GM18499 (cell line): ENCODE measurements at regions not wholly inside any gene's neighbourhood (a gene's known extent, or its start where the extent isn't known, plus 50 kb on each side); places are given as distances from the start of the nearest gene placed in this dataset.

ENCODE experiments used
- ATAC-seq: cut with Tn5 transposase; IDR thresholded peaks from one replicate; pipeline ENCODE4 v1.9.1; 2021; ENCODE audit warnings: moderate number of reproducible peaks; ENCODE audit not compliant: insufficient read depth, unreplicated experiment

DNA sequence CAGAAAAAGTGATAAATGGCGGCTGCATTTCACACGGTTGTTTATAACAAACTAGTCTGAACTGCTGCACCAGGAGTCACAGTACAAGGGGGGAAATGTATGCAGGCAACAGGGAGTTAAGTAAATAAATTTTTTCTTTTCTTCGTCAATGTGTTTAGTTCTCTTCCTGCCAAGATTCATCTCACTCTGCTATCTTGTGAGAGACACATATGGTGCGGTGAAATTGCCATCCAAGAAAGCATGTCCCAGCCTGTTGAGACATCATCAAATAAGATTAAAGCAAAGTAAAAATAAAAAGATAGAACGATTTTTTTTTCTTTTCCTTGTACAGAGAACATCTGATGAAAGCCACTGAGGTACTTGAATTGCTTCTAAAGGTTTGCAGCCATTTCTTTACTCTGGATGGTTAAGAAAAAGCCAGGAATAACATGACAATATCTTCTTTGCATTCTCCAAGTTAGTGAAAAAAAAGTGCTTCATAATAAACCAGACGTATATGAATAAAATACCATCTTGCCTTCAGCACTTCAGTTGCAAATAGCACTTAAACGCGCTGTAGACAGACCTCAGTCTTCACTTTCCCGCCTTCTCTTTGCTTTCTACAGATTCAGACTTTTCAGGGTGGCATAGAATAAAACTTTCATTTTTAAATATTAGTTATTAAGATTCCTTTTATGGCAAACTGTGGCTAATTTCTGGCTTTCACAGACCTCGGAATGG lies 506.2 kb upstream of the ZFHX3 start:
- ATAC-seq, result no peak

DNA sequence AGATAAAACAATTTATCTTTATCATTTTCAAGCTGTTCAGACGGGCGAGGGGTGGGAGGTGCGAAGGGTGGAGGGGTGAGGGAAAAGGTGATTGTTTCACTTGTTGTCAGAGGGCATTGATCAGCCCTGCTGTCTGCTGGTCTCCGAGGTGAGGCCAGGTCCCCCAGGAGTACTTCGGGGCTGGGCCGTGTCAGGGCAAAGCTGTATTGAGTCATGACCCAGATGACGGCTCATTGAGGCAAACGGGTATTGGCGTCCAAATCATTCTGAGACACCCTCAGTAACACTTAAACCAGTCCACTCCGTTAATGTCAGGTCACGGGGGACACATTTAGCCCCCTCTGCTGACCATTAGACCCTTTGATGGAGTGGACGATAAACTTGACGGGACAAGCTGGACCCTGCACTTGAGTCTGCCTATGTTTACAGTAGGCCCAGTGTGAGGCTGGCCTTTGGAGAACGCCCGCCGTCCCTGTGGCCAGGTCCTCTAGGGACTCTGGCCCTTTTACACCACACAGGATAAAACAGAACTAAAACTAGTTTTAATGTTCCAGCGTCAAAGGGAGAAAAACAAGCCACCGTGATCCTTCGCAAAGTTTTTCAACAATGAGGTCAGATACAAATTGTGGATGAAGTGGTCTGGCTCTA lies 502.2 kb upstream of the ZFHX3 start:
- ATAC-seq, result no peak

- ATAC-seq, result no peak
Observed at GRCh38 chr16:73547552-73548403, 499.9 kb upstream of the ZFHX3 start.

GRCh38 chr16:73546341-73546845 lies 498.5 kb upstream of the ZFHX3 start:
- ATAC-seq, result no peak

- ATAC-seq, result no peak
Observed at GRCh38 chr16:73545755-73546154, 497.8 kb upstream of the ZFHX3 start.

DNA sequence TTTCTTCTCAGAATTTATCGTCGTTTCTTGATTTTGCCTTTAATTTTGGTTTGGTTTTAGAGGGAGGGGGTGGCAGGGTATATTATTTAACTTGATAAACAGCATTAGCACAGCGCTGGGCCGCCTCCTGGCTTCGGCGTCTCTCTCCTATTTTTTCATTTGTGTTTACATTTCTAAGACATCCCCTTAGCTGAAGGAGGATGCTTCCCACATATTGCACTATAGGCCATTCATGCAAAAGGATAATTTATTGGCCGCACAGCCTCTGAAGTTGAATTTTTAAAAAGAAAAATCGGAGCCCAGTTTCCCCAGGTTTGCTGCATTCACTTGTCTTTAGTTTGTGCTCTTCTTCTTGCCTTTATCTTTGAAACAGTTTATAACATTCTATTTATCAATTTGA lies 497.4 kb upstream of the ZFHX3 start:
- ATAC-seq, result no peak

DNA sequence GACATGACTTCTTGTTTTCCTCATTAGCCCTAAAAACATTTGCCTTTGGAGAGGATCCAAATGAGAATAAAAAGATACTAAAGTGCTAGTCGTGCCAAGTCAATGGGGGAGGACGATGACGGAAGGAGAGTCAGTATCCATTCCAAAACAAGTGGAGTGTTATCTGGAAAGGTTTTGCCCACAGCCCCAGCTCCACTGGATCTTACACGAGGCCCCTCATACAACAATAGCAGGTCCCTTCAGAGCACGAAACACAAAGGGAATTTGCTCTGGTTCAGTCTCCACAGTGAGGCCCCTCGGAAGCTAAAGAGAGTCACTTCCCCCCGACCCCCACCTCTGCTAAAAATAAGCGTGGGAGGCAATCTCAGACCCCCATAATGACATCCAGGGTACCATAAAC lies 496.9 kb upstream of the ZFHX3 start:
- no peak for ATAC-seq

DNA sequence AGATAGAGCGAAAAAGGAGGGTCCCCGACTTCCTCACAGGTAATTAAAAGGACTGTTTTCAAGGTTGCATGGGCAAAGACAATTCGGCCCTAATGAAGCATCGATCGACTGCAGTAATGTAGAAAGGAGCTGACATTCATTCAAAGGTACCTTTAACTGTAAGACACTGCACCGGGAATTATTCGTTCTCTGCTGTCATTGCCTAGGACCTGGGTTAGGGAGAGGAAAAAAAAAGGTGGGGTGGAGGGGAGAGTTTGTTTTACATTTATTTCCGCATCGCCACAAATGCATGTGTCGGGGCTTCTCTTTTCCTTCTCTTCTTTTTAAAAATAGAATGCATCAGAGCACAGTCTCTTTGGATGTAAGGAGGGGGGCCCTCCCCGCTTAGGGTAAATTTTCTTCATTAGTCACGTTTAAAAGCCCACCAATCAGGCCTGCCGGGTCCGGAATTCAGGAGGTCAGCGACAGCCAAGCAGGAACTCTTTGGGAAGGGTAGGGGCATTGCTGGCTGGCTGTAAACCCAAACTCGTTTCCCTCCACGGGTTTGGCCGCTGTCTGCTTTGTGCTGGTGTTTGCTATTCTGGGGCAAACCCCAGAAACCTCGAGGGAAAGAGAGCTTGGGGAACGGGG lies 496.2 kb upstream of the ZFHX3 start:
- no peak for ATAC-seq

GRCh38 chr16:73543331-73543969 lies 495.5 kb upstream of the ZFHX3 start:
- ATAC-seq, result no peak

GRCh38 chr16:73542885-73543284 lies 495.0 kb upstream of the ZFHX3 start:
- ATAC-seq, result no peak

DNA sequence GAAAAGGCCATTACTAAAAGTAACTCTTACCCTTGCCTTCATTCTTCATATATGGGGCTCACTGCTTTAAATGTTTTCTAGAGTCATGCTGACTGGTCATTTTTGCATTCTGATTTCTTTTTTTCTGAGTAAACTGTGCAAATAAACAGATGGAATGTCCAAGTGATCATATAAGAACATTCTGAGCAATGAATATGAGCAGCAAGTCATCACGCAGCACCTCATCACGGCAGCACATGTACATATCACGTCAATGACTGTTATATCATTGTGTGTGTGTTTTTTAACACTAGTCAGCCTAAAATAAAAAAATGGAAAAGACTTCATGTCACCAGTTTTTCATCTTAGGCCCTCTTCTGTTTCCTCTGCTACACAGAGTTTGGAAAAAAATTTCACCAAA lies 490.0 kb upstream of the ZFHX3 start:
- no peak for ATAC-seq

GRCh38 chr16:73536931-73537330 lies 489.0 kb upstream of the ZFHX3 start:
- ATAC-seq, result no peak

DNA sequence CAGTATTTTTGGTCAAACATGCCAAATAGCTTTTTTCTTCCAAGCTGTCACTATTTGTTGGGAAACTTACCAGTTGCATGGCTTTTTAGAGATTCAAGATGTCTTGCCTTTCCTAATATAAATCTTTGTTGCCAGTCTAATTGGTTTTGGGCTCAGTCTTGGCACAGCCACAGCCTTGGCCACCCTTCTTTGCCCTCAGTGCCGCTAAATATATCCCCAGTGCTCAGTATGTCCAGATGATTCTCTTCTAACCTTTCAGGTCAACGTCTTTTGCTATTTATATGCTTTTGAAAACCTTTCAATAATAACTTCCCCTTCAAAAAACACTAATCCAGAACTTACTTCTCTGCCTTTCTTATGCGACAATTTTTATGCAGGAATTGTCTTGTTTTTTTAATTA lies 483.1 kb upstream of the ZFHX3 start:
- no peak for ATAC-seq

DNA sequence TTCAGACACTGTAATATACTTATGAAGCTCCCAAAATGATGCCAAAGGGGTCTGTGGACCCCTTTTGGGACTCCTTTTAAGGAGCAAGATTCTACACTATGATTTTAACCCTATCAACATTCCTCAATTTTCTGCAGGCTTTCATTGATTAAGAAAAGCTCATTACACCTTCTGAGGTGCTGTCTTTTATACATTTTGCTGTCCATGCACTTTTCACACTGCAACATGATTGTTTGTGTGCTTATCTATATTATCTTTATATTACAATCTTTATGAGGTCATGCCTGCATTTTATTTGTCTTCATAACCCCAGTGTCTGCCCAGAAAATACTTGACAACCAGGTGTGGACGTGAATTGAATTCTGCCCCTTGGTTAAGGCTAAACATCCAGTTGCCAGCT lies 482.6 kb upstream of the ZFHX3 start:
- no peak for ATAC-seq

DNA sequence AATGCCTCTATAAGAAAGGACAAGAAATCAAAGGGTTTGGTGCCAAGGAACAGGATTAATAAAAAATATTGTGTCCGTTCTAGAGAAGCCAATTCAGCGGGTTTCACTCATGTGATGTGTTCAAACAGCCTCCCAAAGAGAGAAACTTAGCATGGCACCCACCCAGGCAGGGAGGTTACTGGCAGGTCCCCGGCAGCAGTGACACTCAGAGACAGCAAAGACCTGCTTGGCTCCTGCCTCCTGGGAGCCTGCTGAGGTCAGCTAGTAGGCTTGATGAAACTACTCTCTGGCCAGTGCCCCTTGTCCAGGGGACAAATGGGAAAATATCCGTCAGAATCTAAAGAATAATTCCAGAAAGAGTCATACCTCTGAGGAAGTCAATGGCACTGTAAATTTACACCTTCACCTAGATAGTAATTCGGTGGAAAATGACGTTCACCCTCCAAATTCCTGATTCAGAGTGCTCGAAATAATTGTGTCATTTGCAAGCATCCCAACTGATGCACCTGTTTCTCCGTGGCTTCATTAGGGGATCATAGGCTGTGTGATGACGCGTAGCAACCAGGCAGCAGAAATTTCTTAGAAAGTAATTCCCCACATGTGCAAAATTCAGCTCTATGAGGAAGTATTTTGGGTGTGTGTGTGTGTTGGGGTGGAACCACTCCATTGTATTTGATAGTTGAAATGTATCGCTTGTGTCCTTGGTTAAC lies 481.5 kb upstream of the ZFHX3 start:
- ATAC-seq, result no peak

- ATAC-seq, result no peak
Observed at GRCh38 chr16:73527187-73527586, 479.3 kb upstream of the ZFHX3 start.

DNA sequence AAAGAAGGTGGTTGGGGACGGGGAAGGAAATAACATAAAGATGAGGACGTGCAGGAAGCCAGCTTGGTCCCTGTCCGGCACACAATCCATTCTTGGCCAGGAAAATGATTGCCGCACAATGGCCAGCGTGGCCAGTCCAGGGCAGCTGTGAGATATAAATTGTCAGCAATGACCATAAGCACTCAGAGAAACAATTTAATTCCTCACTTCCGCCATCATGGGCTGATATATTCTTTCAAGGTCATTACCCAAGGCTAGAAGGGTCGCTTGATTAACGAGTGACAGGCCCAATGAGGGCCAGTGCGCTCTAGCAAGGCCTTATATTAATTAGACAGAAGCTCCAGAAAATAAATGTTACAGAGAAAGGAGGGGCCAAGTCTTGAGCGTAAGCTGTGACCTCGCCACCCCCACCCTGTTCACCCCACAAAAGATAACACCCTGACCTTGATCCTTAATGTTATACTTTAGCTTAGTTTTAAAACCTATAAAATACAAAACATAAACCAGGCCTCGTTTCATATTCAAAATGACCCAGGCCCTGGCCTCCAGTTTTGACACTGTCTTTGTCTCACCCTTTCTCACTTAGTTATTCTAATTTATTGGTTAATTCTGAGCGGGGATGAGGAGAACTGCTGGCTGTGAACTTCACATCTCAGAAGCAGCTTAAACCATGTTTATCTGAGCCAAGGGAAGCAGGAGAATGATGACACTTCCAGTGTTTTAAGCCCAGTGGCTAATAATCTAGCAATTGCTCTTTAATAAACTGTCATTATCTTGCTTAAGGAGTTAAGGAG lies 478.3 kb upstream of the ZFHX3 start:
- ATAC-seq, result no peak

DNA sequence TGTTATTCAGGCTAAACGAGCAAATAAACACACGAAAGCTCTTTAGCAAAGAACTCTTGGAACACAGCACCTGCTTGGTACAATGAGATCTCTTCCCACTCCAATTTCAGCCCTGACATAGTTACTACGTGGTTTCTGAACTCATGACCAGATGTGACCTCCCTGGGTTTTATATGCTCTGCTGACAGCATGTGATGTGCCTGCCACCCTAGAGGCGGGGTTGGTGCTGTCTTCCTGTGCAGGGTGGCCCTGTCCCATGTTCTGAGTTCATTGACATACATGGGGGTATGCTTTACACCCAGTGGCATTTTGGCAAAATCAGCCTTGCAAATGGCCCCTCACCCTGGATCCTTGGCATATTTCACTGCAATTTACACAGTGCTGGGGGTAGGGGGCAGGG lies 475.3 kb upstream of the ZFHX3 start:
- no peak for ATAC-seq

- ATAC-seq, result no peak
Observed at GRCh38 chr16:73521499-73521898, 473.6 kb upstream of the ZFHX3 start.
